ENCODE measurements at regions not wholly inside any gene's neighbourhood (a gene's known extent, or its start where the extent isn't known, plus 50 kb on each side); places are given as distances from the start of the nearest gene placed in this dataset.
"Not testable (repeated sequence)": the region's sequence is repeated elsewhere in the genome, so short reads cannot be mapped to it uniquely, and the experiment has no call there.

DNA sequence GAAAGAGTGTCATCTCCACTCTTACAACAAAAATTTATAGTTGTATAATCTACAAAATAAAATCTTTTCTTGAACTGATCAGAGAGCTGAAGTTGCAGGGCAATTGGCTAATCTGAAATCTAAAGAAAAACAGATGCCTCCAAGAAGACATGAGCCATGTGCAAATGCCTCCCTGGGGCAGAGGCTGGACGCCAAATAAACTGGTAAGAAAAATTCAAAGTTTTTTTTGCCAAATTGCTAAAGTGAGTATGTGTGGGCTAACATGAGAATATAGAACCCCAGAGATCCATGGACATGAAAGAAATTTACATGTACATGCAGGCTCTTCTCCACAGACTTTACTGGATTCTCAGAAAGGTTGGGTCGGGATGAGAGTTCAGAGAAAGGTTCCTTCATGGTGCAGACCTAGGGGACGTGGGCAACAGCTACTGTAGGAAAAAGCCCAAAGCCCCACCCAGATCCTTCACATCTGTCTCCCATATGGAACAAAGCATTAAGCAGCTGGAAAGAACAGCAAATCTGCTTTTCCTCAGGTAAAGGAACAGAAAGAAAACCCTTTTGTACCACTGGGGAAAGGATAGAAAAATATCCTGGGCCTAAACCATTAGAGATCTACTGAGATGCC is 90.5 kb upstream of the SIRPG start:
- no peak overlapping the region for H3K9ac ChIP-seq (ENCODE audit: low read length)
- no peaks in the 10 kb centered on the region for H3K9me2 ChIP-seq (replicated peaks; ENCODE audit: low read length)
- no peak overlapping the region for H3K4me3 ChIP-seq (ENCODE audit: low read length)
- no peaks in the 10 kb centered on the region for H3K79me2 ChIP-seq (ENCODE audit: low read length)
- H3K36me3 ChIP-seq (ENCODE audit: low read depth, low read length): no peaks in the 10 kb centered on the region; the same call in 1 of the 2 replicates
- H3K4me1 ChIP-seq (ENCODE audit: insufficient read depth, low read length): no peaks in the 10 kb centered on the region
- no peaks in the 10 kb centered on the region for H3F3A ChIP-seq (ENCODE audit: low read length, unreplicated experiment)
- no peak overlapping the region for H3K4me2 ChIP-seq (ENCODE audit: low read length)
- H3K9me3 ChIP-seq (ENCODE audit: low read length): no peaks in the 10 kb centered on the region
- intact Hi-C loops (cut with micrococcal nuclease): no loop called here
- H2AFZ ChIP-seq (ENCODE audit: low read length): no peak overlapping the region
- BruUV-seq (replicated peaks): no TSS peak
- DNase-seq (no peak), ATAC-seq (no peak)
- no peak for TF ChIP-seq EZH2 (IDR thresholded peaks at IDR 0.05; ENCODE audit: low read length, unreplicated experiment)
- TF ChIP-seq, protein P1, sequence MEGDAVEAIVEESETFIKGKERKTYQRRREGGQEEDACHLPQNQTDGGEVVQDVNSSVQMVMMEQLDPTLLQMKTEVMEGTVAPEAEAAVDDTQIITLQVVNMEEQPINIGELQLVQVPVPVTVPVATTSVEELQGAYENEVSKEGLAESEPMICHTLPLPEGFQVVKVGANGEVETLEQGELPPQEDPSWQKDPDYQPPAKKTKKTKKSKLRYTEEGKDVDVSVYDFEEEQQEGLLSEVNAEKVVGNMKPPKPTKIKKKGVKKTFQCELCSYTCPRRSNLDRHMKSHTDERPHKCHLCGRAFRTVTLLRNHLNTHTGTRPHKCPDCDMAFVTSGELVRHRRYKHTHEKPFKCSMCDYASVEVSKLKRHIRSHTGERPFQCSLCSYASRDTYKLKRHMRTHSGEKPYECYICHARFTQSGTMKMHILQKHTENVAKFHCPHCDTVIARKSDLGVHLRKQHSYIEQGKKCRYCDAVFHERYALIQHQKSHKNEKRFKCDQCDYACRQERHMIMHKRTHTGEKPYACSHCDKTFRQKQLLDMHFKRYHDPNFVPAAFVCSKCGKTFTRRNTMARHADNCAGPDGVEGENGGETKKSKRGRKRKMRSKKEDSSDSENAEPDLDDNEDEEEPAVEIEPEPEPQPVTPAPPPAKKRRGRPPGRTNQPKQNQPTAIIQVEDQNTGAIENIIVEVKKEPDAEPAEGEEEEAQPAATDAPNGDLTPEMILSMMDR (conservative IDR thresholded peaks at IDR 0.05; ENCODE audit: low read depth, low read length): no peak
- TF ChIP-seq EZH2phosphoT487 (IDR thresholded peaks at IDR 0.05; ENCODE audit: borderline replicate concordance, low read length): no peak
- H4K20me1 ChIP-seq (ENCODE audit: low read length): no peaks in the 10 kb centered on the region
- no peaks in the 10 kb centered on the region for H3K27me3 ChIP-seq (ENCODE audit: low read length)
- no peak overlapping the region for H3K27ac ChIP-seq (ENCODE audit: low read length)
- ChIA-PET CTCF (no interaction called here), POLR2A (ENCODE audit: unreplicated experiment) (interaction anchor here (0.6 kb wide), 1 partner anchor 29 kb away, joined by 3 read pairs; no protein-coding TSS in a partner anchor)

DNA sequence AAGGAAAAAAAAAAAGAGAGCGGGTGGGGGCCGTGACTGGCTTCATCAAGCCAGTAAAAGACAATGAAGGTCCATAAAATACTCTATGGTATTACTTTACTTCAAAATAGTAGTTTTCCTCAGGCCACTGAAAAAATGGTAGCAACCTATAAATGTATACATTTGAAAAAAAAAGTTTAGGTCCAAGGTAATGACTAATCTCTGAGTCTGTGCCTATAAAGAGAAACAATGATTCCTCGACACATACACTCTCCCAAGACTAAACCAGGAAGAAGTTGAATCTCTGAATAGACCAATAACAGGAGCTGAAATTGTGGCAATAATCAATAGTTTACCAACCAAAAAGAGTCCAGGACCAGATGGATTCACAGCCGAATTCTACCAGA is 84.5 kb upstream of the SIRPG start:
- H3K4me3 ChIP-seq (ENCODE audit: low read length); H4K20me1 ChIP-seq (ENCODE audit: low read length); H3K9me2 ChIP-seq (replicated peaks; ENCODE audit: low read length); H3K9me3 ChIP-seq (ENCODE audit: low read length); CTCF ChIA-PET; H3K27me3 ChIP-seq (ENCODE audit: low read length); H3K79me2 ChIP-seq (ENCODE audit: low read length); H3K36me3 ChIP-seq (ENCODE audit: low read depth, low read length); POLR2A ChIA-PET (ENCODE audit: unreplicated experiment); H3F3A ChIP-seq (ENCODE audit: low read length, unreplicated experiment); intact Hi-C loops (cut with micrococcal nuclease); BruUV-seq (replicated peaks): not testable (repeated sequence)
- H3K4me1 ChIP-seq (ENCODE audit: insufficient read depth, low read length): peaks cover 28% of the 10 kb centered on the region
- ATAC-seq (peak; percentile 72), DNase-seq (peak; percentile 72)
- H3K4me2 ChIP-seq (ENCODE audit: low read length): peak overlapping the region; percentile 41
- peak overlapping the region; percentile 54; the same call in 1 of the 2 replicates for H2AFZ ChIP-seq (ENCODE audit: low read length)
- peak overlapping the region; percentile 16 for H3K9ac ChIP-seq (ENCODE audit: low read length)
- H3K27ac ChIP-seq (ENCODE audit: low read length): peak overlapping the region; percentile 61

DNA sequence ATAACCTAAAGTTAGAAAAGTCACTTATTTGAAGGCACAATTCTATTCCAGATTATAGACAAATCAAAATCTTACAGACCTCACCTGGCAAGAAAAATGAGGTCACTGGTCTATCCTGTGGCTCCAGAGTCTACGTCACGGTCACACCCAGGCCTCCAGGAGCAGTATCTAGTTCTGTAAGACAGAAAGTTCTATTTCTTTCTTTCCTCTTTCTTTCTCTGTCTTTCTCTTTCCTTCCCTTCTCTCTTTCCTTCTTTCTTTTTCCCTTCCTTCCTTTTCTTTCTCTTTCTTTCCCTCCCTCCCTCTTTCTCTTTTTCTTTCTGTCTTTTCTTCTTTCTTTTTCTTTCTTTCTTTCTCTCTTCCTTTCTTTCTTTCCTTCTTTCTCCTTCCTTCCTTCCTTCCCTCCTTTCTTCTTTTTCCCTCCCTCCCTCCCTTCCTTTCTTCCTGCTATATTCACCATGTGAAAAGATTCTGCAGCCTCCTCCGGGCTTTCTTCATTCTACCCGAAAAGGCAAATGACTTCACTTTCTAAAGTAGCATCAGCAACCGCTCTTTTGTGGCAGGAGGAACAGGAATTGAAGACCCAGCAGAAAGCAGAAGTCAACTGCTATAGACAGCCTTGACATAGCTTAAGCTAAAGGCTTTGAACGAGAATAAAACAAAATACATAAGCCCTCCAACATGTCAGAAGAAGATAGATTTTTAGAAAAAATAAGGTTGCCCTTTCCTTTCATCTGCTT is 83.9 kb upstream of the SIRPG start:
- peak overlapping the region; percentile 41 for H3K4me2 ChIP-seq (ENCODE audit: low read length)
- intact Hi-C loops (cut with micrococcal nuclease): no loop called here
- ChIA-PET POLR2A (ENCODE audit: unreplicated experiment) (interaction anchor here (0.6 kb wide), 1 partner anchor 103 kb away, joined by 5 read pairs; no protein-coding TSS in a partner anchor), CTCF (interaction anchor here (0.6 to 1.0 kb wide), 2 partner anchors 185 to 238 kb away, joined by 3 read pairs; no protein-coding TSS in a partner anchor)
- ATAC-seq (peak; percentile 27; the same call in 1 of the 2 replicates), DNase-seq (no peak)
- BruUV-seq (replicated peaks): TSS peak; percentile 27
- H3K9me2 ChIP-seq (replicated peaks; ENCODE audit: low read length): no peaks in the 10 kb centered on the region
- peaks cover 28% of the 10 kb centered on the region for H3K4me1 ChIP-seq (ENCODE audit: insufficient read depth, low read length)
- no peaks in the 10 kb centered on the region for H3F3A ChIP-seq (ENCODE audit: low read length, unreplicated experiment)
- H3K4me3 ChIP-seq (ENCODE audit: low read length): peak overlapping the region; percentile 13; the same call in 1 of the 2 replicates
- H2AFZ ChIP-seq (ENCODE audit: low read length): peak overlapping the region; percentile 54; the same call in 1 of the 2 replicates
- H4K20me1 ChIP-seq (ENCODE audit: low read length): no peaks in the 10 kb centered on the region
- peak overlapping the region; percentile 16 for H3K9ac ChIP-seq (ENCODE audit: low read length)
- peak overlapping the region; percentile 61 for H3K27ac ChIP-seq (ENCODE audit: low read length)
- TF ChIP-seq EZH2phosphoT487 (IDR thresholded peaks at IDR 0.05; ENCODE audit: borderline replicate concordance, low read length): no peak
- TF ChIP-seq, protein P1 (conservative IDR thresholded peaks at IDR 0.05; ENCODE audit: low read depth, low read length): no peak
- no peak for TF ChIP-seq EZH2 (IDR thresholded peaks at IDR 0.05; ENCODE audit: low read length, unreplicated experiment)
- H3K36me3 ChIP-seq (ENCODE audit: low read depth, low read length): no peaks in the 10 kb centered on the region
- H3K79me2 ChIP-seq (ENCODE audit: low read length): no peaks in the 10 kb centered on the region
- no peaks in the 10 kb centered on the region for H3K27me3 ChIP-seq (ENCODE audit: low read length)
- H3K9me3 ChIP-seq (ENCODE audit: low read length): no peaks in the 10 kb centered on the region

Data from PC-3 (cell line).